ENCODE measurements at regions not wholly inside any gene's neighbourhood (a gene's known extent, or its start where the extent isn't known, plus 50 kb on each side); places are given as distances from the start of the nearest gene placed in this dataset.

- WGBS, 10 experiments: 75 to 100% (median 89%) methylated on average over 1 of the region's 1 CpG; no CpG with 5 or more reads in 4 of the 10 experiments
- Histone ChIP-seq H3K4me3 (no peak overlapping the region), H3K4me1 (replicated peaks in 1 of 2) (peaks cover 12 to 18% of the 10 kb centered on the region in 2 donors), H3K27ac (no peak overlapping the region)
- no peak for ATAC-seq (replicated peaks in 6 of 8)
- in situ Hi-C loops (cut with MboI; ENCODE audit: low pct_unique_long_range_greater_than_20kb in 2 of 9, low sequenced_read_pairs in 9 of 9, unreplicated experiment in 9 of 9): no loop called here
Measured at GRCh38 chr4:19809989-19810388, 441.7 kb upstream of the SLIT2 start.

- peak; percentile 49 to 97 (median 74) for ATAC-seq (replicated peaks in 6 of 8)
- H3K27ac ChIP-seq: no peak overlapping the region
- H3K4me3 ChIP-seq: no peak overlapping the region
- in situ Hi-C loops (cut with MboI; ENCODE audit: low pct_unique_long_range_greater_than_20kb in 2 of 9, low sequenced_read_pairs in 9 of 9, unreplicated experiment in 9 of 9): no loop called here
- WGBS, 10 experiments: 0 to 81% (median 30%) methylated on average over 1 to 2 of the region's 2 CpGs; no CpG with 5 or more reads in 1 of the 10 experiments
- H3K4me1 ChIP-seq (replicated peaks in 1 of 2): peaks cover 12 to 18% of the 10 kb centered on the region in 2 donors
Measured at GRCh38 chr4:19807505-19807904, 444.2 kb upstream of the SLIT2 start.

- ATAC-seq (replicated peaks in 6 of 8): no peak
- no peak overlapping the region for H3K4me3 ChIP-seq
- H3K27ac ChIP-seq: no peak overlapping the region
- in situ Hi-C loops (cut with MboI; ENCODE audit: low pct_unique_long_range_greater_than_20kb in 2 of 9, low sequenced_read_pairs in 9 of 9, unreplicated experiment in 9 of 9): no loop called here
- 43 to 100% (median 89%) methylated on average over 1 of the region's 1 CpG; no CpG with 5 or more reads in 3 of the 10 experiments for WGBS, 10 experiments
- peaks cover 12 to 18% of the 10 kb centered on the region in 2 donors for H3K4me1 ChIP-seq (replicated peaks in 1 of 2)
Measured at GRCh38 chr4:19806865-19807264, 444.8 kb upstream of the SLIT2 start.

- ATAC-seq (replicated peaks in 6 of 8): no peak
- in situ Hi-C loops (cut with MboI; ENCODE audit: low pct_unique_long_range_greater_than_20kb in 2 of 9, low sequenced_read_pairs in 9 of 9, unreplicated experiment in 9 of 9): no loop called here
- WGBS, 10 experiments: 70 to 100% (median 89%) methylated on average over 1 to 2 of the region's 2 CpGs; no CpG with 5 or more reads in 4 of the 10 experiments
Measured at GRCh38 chr4:19803406-19803805, 448.3 kb upstream of the SLIT2 start.

GRCh38 chr4:19793831-19794230 is 457.9 kb upstream of the SLIT2 start:
- Histone ChIP-seq H3K27ac (no peak overlapping the region), H3K4me1 (replicated peaks in 1 of 2) (no peaks in the 10 kb centered on the region), H3K4me3 (no peak overlapping the region)
- in situ Hi-C loops (cut with MboI; ENCODE audit: low pct_unique_long_range_greater_than_20kb in 2 of 9, low sequenced_read_pairs in 9 of 9, unreplicated experiment in 9 of 9): loop anchor here in 1 of 9 experiments (25.0 kb wide), 1 partner anchor 1107 kb away; no protein-coding TSS in a partner anchor
- ATAC-seq (replicated peaks in 6 of 8): peak in 2 of 8 experiments; percentile 65 to 75

More at GRCh38 chr4:19803406-19803805, 448.3 kb upstream of the SLIT2 start:
- Histone ChIP-seq H3K4me3 (no peak overlapping the region), H3K4me1 (replicated peaks in 1 of 2) (peaks cover 8 to 12% of the 10 kb centered on the region in 2 donors), H3K27ac (no peak overlapping the region)

- Histone ChIP-seq H3K4me3 (no peak overlapping the region), H3K4me1 (replicated peaks in 1 of 2) (no peaks in the 10 kb centered on the region), H3K27ac (no peak overlapping the region)
- in situ Hi-C loops (cut with MboI; ENCODE audit: low pct_unique_long_range_greater_than_20kb in 2 of 9, low sequenced_read_pairs in 9 of 9, unreplicated experiment in 9 of 9): loop anchor here in 1 of 9 experiments (25.0 kb wide), 1 partner anchor 1104 kb away; no protein-coding TSS in a partner anchor
- whole genome bisulfite sequencing, 10 experiments: 40 to 100% (median 79%) methylated on average over 1 to 5 of the region's 5 CpGs
- ATAC-seq (replicated peaks in 6 of 8): no peak
Measured at GRCh38 chr4:19791422-19792123, 460.1 kb upstream of the SLIT2 start.

GRCh38 chr4:19786616-19787015 is 465.1 kb upstream of the SLIT2 start:
- no peak for ATAC-seq (replicated peaks in 6 of 8)
- 5 to 100% (median 66%) methylated on average over 1 of the region's 1 CpG for WGBS, 10 experiments
- Histone ChIP-seq H3K27ac (no peak overlapping the region), H3K4me1 (replicated peaks in 1 of 2) (no peaks in the 10 kb centered on the region), H3K4me3 (no peak overlapping the region)
- in situ Hi-C loops (cut with MboI; ENCODE audit: low pct_unique_long_range_greater_than_20kb in 2 of 9, low sequenced_read_pairs in 9 of 9, unreplicated experiment in 9 of 9): loop anchor here in 1 of 9 experiments (25.0 kb wide), 1 partner anchor 1099 kb away; no protein-coding TSS in a partner anchor

GRCh38 chr4:19783667-19784223 is 468.0 kb upstream of the SLIT2 start:
- 14 to 100% (median 60%) methylated on average over 1 to 4 of the region's 4 CpGs; no CpG with 5 or more reads in 1 of the 10 experiments for WGBS, 10 experiments
- H3K4me1 ChIP-seq (replicated peaks in 1 of 2): no peaks in the 10 kb centered on the region
- H3K4me3 ChIP-seq: no peak overlapping the region
- H3K27ac ChIP-seq: no peak overlapping the region
- ATAC-seq (replicated peaks in 6 of 8): no peak
- in situ Hi-C loops (cut with MboI; ENCODE audit: low pct_unique_long_range_greater_than_20kb in 2 of 9, low sequenced_read_pairs in 9 of 9, unreplicated experiment in 9 of 9): loop anchor here in 1 of 9 experiments (25.0 kb wide), 1 partner anchor 1096 kb away; no protein-coding TSS in a partner anchor

- peaks cover 3 to 8% of the 10 kb centered on the region in 2 donors for H3K4me1 ChIP-seq (replicated peaks in 1 of 2)
- no peak for ATAC-seq (replicated peaks in 6 of 8)
- in situ Hi-C loops (cut with MboI; ENCODE audit: low pct_unique_long_range_greater_than_20kb in 2 of 9, low sequenced_read_pairs in 9 of 9, unreplicated experiment in 9 of 9): loop anchor here in 1 of 9 experiments (25.0 kb wide), 1 partner anchor 1094 kb away; no protein-coding TSS in a partner anchor
- 74 to 100% (median 99%) methylated on average over 1 to 3 of the region's 3 CpGs for WGBS, 10 experiments
- no peak overlapping the region for H3K4me3 ChIP-seq
- H3K27ac ChIP-seq: no peak overlapping the region
Measured at GRCh38 chr4:19780871-19781270, 470.8 kb upstream of the SLIT2 start.

GRCh38 chr4:19776929-19777328 is 474.8 kb upstream of the SLIT2 start:
- H3K4me1 ChIP-seq (replicated peaks in 1 of 2): peaks cover 3 to 10% of the 10 kb centered on the region in 2 donors
- no peak overlapping the region for H3K4me3 ChIP-seq
- in situ Hi-C loops (cut with MboI; ENCODE audit: low pct_unique_long_range_greater_than_20kb in 2 of 9, low sequenced_read_pairs in 9 of 9, unreplicated experiment in 9 of 9): loop anchor here in 1 of 9 experiments (25.0 kb wide), 1 partner anchor 1090 kb away; no protein-coding TSS in a partner anchor
- no peak for ATAC-seq (replicated peaks in 6 of 8)
- H3K27ac ChIP-seq: no peak overlapping the region

GRCh38 chr4:19776021-19776459 is 475.7 kb upstream of the SLIT2 start:
- peak in 6 of 8 experiments; percentile 22 to 99 (median 98) for ATAC-seq (replicated peaks in 6 of 8)
- H3K27ac ChIP-seq: no peak overlapping the region
- in situ Hi-C loops (cut with MboI; ENCODE audit: low pct_unique_long_range_greater_than_20kb in 2 of 9, low sequenced_read_pairs in 9 of 9, unreplicated experiment in 9 of 9): loop anchor here in 1 of 9 experiments (25.0 kb wide), 1 partner anchor 1089 kb away; no protein-coding TSS in a partner anchor

GRCh38 chr4:19774690-19775256 is 476.9 kb upstream of the SLIT2 start:
- ATAC-seq (replicated peaks in 6 of 8): no peak
- WGBS, 10 experiments: 70 to 100% (median 100%) methylated on average over 1 to 2 of the region's 2 CpGs; no CpG with 5 or more reads in 1 of the 10 experiments
- Histone ChIP-seq H3K4me3 (no peak overlapping the region), H3K27ac (no peak overlapping the region), H3K4me1 (replicated peaks in 1 of 2) (peaks cover 3 to 10% of the 10 kb centered on the region in 2 donors)
- in situ Hi-C loops (cut with MboI; ENCODE audit: low pct_unique_long_range_greater_than_20kb in 2 of 9, low sequenced_read_pairs in 9 of 9, unreplicated experiment in 9 of 9): loop anchor here in 2 of 9 experiments (25.0 kb wide), 2 partner anchors 463 to 1087 kb away; no protein-coding TSS in a partner anchor

More at GRCh38 chr4:19776021-19776459, 475.7 kb upstream of the SLIT2 start:
- peaks cover 3 to 10% of the 10 kb centered on the region in 2 donors for H3K4me1 ChIP-seq (replicated peaks in 1 of 2)
- no peak overlapping the region for H3K4me3 ChIP-seq
- WGBS, 10 experiments: 16 to 100% (median 30%) methylated on average over 2 to 10 of the region's 10 CpGs; no CpG with 5 or more reads in 2 of the 10 experiments

- ATAC-seq (replicated peaks in 6 of 8): no peak
- no peak overlapping the region for H3K4me3 ChIP-seq
- in situ Hi-C loops (cut with MboI; ENCODE audit: low pct_unique_long_range_greater_than_20kb in 2 of 9, low sequenced_read_pairs in 9 of 9, unreplicated experiment in 9 of 9): loop anchor here in 1 of 9 experiments (25.0 kb wide), 1 partner anchor 465 kb away; no protein-coding TSS in a partner anchor
- H3K27ac ChIP-seq: no peak overlapping the region
- peaks cover 3 to 10% of the 10 kb centered on the region in 2 donors for H3K4me1 ChIP-seq (replicated peaks in 1 of 2)
- 67 to 100% (median 95%) methylated on average over 1 of the region's 1 CpG for WGBS, 10 experiments
Measured at GRCh38 chr4:19772581-19772980, 479.1 kb upstream of the SLIT2 start.

All from motor neuron (in vitro differentiated cells).